ENCODE measurements at regions not wholly inside any gene's neighbourhood (a gene's known extent, or its start where the extent isn't known, plus 50 kb on each side); places are given as distances from the start of the nearest gene placed in this dataset.

GRCh38 chr2:198791623-198792022 is 666.1 kb downstream of the SATB2 start:
- no peak overlapping the region for H3K27ac ChIP-seq (ENCODE audit: extremely low read depth, low read depth, low read length)
- CTCF ChIA-PET, result interaction anchor here (0.7 kb wide), 1 partner anchor 21 kb away, joined by 3 read pairs; no protein-coding TSS in a partner anchor
- H3K4me3 ChIP-seq (ENCODE audit: low read depth, low read length), result no peak overlapping the region
- no peaks in the 10 kb centered on the region for H3K36me3 ChIP-seq (ENCODE audit: control insufficient read depth in 2 of 2, insufficient read depth in 1 of 2, low read length in 2 of 2)
- POLR2A ChIA-PET, result no interaction called here
- TF ChIP-seq ZBTB17 (tag by site-specific recombination; IDR thresholded peaks at IDR 0.05) (no peak), ZNF239 (tag by site-specific recombination; IDR thresholded peaks at IDR 0.05) (no peak), ZNF114 (tag by site-specific recombination; IDR thresholded peaks at IDR 0.05) (no peak), ZNF23 (tag by site-specific recombination; IDR thresholded peaks at IDR 0.05; ENCODE audit: borderline replicate concordance) (no peak), ZNF132 (tag by site-specific recombination; IDR thresholded peaks at IDR 0.05; ENCODE audit: borderline replicate concordance) (no peak), TSHZ1 (tag by site-specific recombination; IDR thresholded peaks at IDR 0.05; ENCODE audit: borderline replicate concordance) (no peak), ZNF112 (tag by site-specific recombination; IDR thresholded peaks at IDR 0.05) (no peak), ZNF473 (tag by site-specific recombination; IDR thresholded peaks at IDR 0.05) (no peak), ZNF354C (tag by site-specific recombination; IDR thresholded peaks at IDR 0.05; ENCODE audit: borderline replicate concordance, low read depth) (no peak), ZNF777 (tag by site-specific recombination; IDR thresholded peaks at IDR 0.05; ENCODE audit: borderline replicate concordance) (no peak), ZNF335 (tag by site-specific recombination; conservative IDR thresholded peaks at IDR 0.05) (no peak), ZNF510 (tag by site-specific recombination; IDR thresholded peaks at IDR 0.05; ENCODE audit: insufficient replicate concordance) (no peak), ZNF501 (tag by site-specific recombination; IDR thresholded peaks at IDR 0.05) (no peak), YY1 (tag by site-specific recombination; IDR thresholded peaks at IDR 0.05) (no peak), ZNF529 (tag by site-specific recombination; IDR thresholded peaks at IDR 0.05; ENCODE audit: insufficient replicate concordance) (no peak), ZNF791 (tag by site-specific recombination; IDR thresholded peaks at IDR 0.05) (no peak)
- TF ChIP-seq, protein P1, sequence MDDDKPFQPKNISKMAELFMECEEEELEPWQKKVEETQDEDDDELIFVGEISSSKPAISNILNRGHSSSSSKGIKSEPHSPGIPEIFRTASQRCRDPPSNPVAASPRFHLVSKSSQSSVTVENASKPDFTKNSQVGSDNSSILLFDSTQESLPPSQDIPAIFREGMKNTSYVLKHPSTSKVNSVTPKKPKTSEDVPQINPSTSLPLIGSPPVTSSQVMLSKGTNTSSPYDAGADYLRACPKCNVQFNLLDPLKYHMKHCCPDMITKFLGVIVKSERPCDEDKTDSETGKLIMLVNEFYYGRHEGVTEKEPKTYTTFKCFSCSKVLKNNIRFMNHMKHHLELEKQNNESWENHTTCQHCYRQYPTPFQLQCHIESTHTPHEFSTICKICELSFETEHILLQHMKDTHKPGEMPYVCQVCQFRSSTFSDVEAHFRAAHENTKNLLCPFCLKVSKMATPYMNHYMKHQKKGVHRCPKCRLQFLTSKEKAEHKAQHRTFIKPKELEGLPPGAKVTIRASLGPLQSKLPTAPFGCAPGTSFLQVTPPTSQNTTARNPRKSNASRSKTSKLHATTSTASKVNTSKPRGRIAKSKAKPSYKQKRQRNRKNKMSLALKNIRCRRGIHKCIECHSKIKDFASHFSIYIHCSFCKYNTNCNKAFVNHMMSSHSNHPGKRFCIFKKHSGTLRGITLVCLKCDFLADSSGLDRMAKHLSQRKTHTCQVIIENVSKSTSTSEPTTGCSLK (tag by site-specific recombination; IDR thresholded peaks at IDR 0.05), result no peak
- TF ChIP-seq, protein P2, sequence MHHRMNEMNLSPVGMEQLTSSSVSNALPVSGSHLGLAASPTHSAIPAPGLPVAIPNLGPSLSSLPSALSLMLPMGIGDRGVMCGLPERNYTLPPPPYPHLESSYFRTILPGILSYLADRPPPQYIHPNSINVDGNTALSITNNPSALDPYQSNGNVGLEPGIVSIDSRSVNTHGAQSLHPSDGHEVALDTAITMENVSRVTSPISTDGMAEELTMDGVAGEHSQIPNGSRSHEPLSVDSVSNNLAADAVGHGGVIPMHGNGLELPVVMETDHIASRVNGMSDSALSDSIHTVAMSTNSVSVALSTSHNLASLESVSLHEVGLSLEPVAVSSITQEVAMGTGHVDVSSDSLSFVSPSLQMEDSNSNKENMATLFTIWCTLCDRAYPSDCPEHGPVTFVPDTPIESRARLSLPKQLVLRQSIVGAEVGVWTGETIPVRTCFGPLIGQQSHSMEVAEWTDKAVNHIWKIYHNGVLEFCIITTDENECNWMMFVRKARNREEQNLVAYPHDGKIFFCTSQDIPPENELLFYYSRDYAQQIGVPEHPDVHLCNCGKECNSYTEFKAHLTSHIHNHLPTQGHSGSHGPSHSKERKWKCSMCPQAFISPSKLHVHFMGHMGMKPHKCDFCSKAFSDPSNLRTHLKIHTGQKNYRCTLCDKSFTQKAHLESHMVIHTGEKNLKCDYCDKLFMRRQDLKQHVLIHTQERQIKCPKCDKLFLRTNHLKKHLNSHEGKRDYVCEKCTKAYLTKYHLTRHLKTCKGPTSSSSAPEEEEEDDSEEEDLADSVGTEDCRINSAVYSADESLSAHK (tag by site-specific recombination; IDR thresholded peaks at IDR 0.05), result no peak
- TF ChIP-seq, protein P3, sequence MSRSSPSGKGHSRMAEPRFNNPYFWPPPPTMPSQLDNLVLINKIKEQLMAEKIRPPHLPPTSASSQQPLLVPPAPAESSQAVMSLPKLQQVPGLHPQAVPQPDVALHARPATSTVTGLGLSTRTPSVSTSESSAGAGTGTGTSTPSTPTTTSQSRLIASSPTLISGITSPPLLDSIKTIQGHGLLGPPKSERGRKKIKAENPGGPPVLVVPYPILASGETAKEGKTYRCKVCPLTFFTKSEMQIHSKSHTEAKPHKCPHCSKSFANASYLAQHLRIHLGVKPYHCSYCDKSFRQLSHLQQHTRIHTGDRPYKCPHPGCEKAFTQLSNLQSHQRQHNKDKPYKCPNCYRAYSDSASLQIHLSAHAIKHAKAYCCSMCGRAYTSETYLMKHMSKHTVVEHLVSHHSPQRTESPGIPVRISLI (tag by site-specific recombination; IDR thresholded peaks at IDR 0.05), result no peak
- TF ChIP-seq, protein P4, sequence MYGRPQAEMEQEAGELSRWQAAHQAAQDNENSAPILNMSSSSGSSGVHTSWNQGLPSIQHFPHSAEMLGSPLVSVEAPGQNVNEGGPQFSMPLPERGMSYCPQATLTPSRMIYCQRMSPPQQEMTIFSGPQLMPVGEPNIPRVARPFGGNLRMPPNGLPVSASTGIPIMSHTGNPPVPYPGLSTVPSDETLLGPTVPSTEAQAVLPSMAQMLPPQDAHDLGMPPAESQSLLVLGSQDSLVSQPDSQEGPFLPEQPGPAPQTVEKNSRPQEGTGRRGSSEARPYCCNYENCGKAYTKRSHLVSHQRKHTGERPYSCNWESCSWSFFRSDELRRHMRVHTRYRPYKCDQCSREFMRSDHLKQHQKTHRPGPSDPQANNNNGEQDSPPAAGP (tag by site-specific recombination; IDR thresholded peaks at IDR 0.05), result no peak
- H3K9me3 ChIP-seq (ENCODE audit: control insufficient read depth, insufficient read depth, low read depth, low read length), result no peaks in the 10 kb centered on the region
- H3K4me1 ChIP-seq (ENCODE audit: control insufficient read depth, insufficient read depth, low read length), result no peaks in the 10 kb centered on the region
